NCI-H146 treated with DMSO at 0.1 percent for 48 hours (cell line): ENCODE measurements at regions not wholly inside any gene's neighbourhood (a gene's known extent, or its start where the extent isn't known, plus 50 kb on each side); places are given as distances from the start of the nearest gene placed in this dataset.
"Not testable (repeated sequence)": the region's sequence is repeated elsewhere in the genome, so short reads cannot be mapped to it uniquely, and the experiment has no call there.

ENCODE experiments used
- DNase-seq: peaks from one replicate; lab custom pipeline; 2025; ENCODE audit not compliant: unreplicated experiment; lab: John Stamatoyannopoulos, UW

GRCh38 chr15:87489456-87489855 lies 767.1 kb downstream of the NTRK3 start:
- no peak for DNase-seq

- no peak for DNase-seq
Observed at GRCh38 chr15:87487484-87487883, 769.1 kb downstream of the NTRK3 start.

- no peak for DNase-seq
Observed at GRCh38 chr15:87483468-87483867, 773.1 kb downstream of the NTRK3 start.

GRCh38 chr15:87481126-87481525 lies 775.4 kb downstream of the NTRK3 start:
- DNase-seq, result no peak

DNA sequence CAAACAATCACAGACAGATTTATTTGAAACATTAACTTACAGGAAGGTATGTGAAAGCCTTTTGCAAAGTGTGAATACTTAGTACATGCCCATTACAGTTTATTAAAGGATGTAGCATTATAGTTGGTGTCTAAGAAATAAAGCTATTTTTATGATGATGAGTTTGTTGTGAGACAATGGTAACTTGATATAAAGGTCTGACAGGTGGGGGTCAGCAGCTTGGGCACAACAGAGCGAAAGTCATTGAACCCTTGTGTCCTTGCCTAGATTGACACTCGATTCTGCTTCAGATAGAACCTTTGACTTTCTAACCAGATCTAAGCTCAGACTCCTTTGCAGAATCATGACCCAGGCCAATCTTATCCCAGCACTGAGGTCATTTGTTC lies 777.9 kb downstream of the NTRK3 start:
- no peak for DNase-seq

DNA sequence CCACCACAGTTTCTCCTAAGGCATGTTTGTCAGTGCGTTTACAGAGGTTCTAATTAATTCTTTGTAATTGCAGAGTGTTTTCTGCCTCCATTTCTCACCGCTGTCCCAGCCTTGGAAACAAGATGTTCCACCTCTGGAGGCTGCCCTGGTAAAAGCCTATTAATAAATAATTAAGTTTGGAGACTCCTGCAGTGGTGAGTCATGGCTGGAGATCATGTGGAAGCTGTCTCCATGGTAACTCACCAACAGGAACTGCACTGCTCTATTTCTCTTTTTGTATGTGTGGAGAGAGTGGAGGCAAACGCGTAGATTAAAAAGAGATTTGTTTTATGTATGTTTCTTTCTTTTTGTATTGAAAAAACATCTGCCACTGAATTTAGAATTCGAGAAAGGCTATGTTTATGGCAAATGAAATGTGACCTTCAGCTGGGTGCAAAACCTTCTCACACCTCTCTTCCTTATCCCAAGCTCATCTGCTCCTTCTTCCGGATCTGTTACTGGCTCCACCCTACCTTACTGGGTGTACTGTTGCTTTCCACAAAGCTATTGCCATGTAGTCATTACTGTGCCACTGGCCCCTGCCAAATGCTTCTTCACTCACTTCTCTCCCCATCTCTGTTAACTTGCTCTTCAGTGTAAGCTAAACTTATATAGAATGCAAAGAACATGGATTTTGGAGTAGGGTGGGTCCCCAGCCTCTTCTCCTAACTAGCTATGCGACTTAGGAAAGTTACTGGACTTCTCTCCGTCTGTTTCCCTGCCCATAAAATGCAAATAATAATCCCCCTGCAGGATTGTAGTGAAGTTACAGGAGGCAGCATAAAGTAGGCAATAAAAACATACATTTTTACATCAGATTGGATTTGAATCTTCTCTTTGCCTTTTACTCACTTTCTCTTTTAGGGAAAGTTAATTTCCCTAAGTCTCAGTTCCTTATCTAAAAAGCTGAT lies 778.5 kb downstream of the NTRK3 start:
- DNase-seq, result no peak

GRCh38 chr15:87477026-87477425 lies 779.5 kb downstream of the NTRK3 start:
- no peak for DNase-seq

DNA sequence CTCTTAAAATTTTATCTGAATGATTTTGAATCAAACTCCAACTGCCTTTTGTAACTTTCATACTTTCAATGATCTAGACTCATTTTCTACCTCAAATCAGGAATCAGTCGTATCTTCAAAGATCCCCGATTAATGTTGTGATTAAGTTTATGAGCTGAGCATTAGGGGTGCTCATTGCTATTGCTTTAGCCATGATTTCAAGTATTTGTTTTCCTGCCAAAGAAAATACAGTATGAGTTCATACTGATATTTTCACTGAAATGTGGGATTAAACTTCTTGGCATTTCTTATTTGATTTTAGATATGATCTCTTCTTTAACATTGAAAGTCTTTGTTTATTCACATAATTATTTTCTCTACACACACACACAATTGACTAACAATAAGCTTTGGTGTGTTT lies 785.6 kb downstream of the NTRK3 start:
- DNase-seq, result no peak

GRCh38 chr15:87463956-87464355 lies 792.6 kb downstream of the NTRK3 start:
- DNase-seq, result not testable (repeated sequence)

- no peak for DNase-seq
Observed at GRCh38 chr15:87461631-87462030, 794.9 kb downstream of the NTRK3 start.

- no peak for DNase-seq
Observed at GRCh38 chr15:87454860-87455259, 801.7 kb downstream of the NTRK3 start.

DNA sequence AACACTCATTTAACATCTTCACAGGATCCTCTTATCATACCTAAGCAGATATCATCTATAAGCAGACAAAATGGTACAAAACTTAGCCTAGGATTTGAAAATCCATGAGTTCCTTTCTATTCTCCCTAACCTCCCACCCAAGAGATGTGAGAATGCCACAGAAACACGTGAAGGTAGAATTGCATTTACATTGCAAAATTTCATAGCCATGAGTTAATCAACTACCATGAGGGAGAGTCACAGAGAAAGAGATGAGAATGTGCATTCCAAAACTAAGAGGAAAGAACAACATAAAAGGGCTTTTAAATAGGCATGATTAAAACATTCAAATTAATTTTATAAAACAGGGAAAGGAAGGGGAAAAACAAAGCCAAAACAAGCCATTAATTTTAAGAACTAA lies 806.2 kb downstream of the NTRK3 start:
- no peak for DNase-seq

DNA sequence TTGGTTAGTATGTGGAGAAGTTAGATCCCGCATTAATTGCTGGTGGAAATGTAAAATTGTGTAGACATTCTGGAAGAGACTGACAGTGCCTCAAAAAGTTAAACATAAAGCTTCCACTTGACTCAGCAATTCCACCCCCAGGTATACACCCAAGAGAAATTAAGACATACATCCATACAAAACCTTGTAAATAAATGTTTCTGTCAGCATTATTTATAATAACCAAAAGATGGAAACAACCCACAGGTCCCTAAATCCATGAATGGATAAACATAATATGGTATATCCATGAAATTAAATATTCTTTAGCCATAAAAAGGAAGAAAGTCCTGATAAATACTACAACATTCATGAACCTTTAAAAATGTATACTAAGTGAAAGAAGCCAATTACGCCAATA lies 817.4 kb downstream of the NTRK3 start:
- DNase-seq, result no peak

- DNase-seq, result no peak
Observed at GRCh38 chr15:87433871-87434270, 822.7 kb downstream of the NTRK3 start.

DNA sequence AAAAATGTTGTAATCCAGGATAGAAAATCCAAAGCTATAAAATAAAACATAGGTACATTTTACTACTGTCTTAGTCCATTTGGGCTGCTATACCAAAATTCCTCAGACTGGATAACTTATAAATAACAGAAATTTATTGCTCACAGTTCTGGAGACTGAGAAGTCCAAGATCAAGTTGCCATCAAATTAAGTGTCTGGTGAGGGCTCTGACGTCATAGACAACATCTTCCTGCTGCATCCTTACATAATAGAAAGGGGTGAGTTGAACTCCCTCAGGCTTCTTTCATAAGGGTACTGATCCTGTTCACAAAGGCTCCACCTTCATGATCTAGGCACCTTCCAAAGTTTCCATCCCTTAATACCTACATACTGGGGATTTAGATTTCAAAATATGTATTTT lies 826.8 kb downstream of the NTRK3 start:
- no peak for DNase-seq

- no peak for DNase-seq
Observed at GRCh38 chr15:87420017-87420416, 836.5 kb downstream of the NTRK3 start.

- no peak for DNase-seq
Observed at GRCh38 chr15:87419344-87419743, 837.2 kb downstream of the NTRK3 start.

GRCh38 chr15:87416591-87417257 lies 839.8 kb downstream of the NTRK3 start:
- no peak for DNase-seq

GRCh38 chr15:87408902-87409301 lies 847.6 kb downstream of the NTRK3 start:
- no peak for DNase-seq

- no peak for DNase-seq
Observed at GRCh38 chr15:87403973-87404372, 852.6 kb downstream of the NTRK3 start.

DNA sequence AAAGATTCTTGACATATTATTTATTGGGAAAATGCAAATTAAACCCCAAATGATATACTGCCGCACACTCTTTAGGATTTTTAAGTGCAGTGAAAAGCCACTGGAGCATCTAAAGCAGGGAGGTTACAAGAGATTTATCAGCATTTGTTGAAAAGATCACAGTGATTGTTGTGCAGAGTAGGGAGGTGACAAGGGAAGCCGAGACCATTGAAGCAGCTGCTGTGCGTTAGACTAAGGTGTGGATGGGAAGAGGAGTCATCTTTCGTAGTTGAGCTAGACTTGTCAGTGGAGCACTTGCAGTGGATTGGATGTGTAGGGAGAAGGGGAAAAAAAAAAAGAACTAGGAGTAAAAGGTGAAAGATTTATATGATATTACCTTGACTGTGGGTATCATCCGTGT lies 854.6 kb downstream of the NTRK3 start:
- DNase-seq, result no peak

- no peak for DNase-seq
Observed at GRCh38 chr15:87394676-87395075, 861.9 kb downstream of the NTRK3 start.
